Lung (tissue), 11 donors: ENCODE measurements at regions not wholly inside any gene's neighbourhood (a gene's known extent, or its start where the extent isn't known, plus 50 kb on each side); places are given as distances from the start of the nearest gene placed in this dataset.

ENCODE experiments used
- ATAC-seq: fragments of 200-7000 bp; cut with Tn5 transposase; one replicate; pipeline ENCODE4 v1.9.1; 2020; ENCODE audit warnings: moderate number of reproducible peaks; ENCODE audit not compliant: insufficient read depth, low FRiP score
- DNase-seq, 3 donors: peaks; one replicate each; pipeline ENCODE4 v3.0.0-alpha.2; 2013 to 2017
- H3K27ac ChIP-seq, 2 donors: one replicate each; pipeline ENCODE4 v1.5.1; 2013; ENCODE audit warnings: mild to moderate bottlenecking in 2 of 2, moderate library complexity in 2 of 2, control low read depth in 1 of 2, inconsistent platforms in 1 of 2, low read depth in 1 of 2, low read length in 1 of 2
- H3K27me3 ChIP-seq, 3 donors: one replicate each; pipeline ENCODE4 v1.5.1; 2013; ENCODE audit warnings: low read length in 2 of 3; ENCODE audit not compliant: control insufficient read depth in 3 of 3, insufficient read depth in 3 of 3
- H3K36me3 ChIP-seq, 4 donors: one replicate each; pipeline ENCODE4 v1.5.1; 2013; ENCODE audit warnings: low read length in 4 of 4, mild to moderate bottlenecking in 1 of 4, moderate library complexity in 1 of 4; ENCODE audit not compliant: control insufficient read depth in 4 of 4, insufficient read depth in 4 of 4
- H3K4me1 ChIP-seq, 5 donors: one replicate each; pipeline ENCODE4 v1.5.1; 2013; ENCODE audit warnings: low read length in 5 of 5, mild to moderate bottlenecking in 2 of 5, moderate library complexity in 1 of 5; ENCODE audit not compliant: control insufficient read depth in 5 of 5, insufficient read depth in 5 of 5
- H3K4me3 ChIP-seq: one replicate; pipeline ENCODE4 v1.5.1; 2013; ENCODE audit warnings: mild to moderate bottlenecking, control low read depth, moderate library complexity
- H3K9ac ChIP-seq, 2 donors: one replicate each; pipeline ENCODE4 v1.5.1; 2013; ENCODE audit warnings: low read length in 2 of 2, control low read depth in 1 of 2; ENCODE audit not compliant: insufficient read depth in 1 of 2
- H3K9me3 ChIP-seq, 4 donors: one replicate each; pipeline ENCODE4 v1.5.1; 2013; ENCODE audit warnings: low read length in 3 of 4, mild to moderate bottlenecking in 1 of 4, moderate library complexity in 1 of 4; ENCODE audit not compliant: control insufficient read depth in 4 of 4, insufficient read depth in 3 of 4
- CTCF ChIP-seq: IDR thresholded peaks from 2 replicates; pipeline ENCODE4 v1.5.1; 2012; ENCODE audit warnings: mild to moderate bottlenecking; ENCODE audit errors: control extremely low read depth, extremely low read depth
- WGBS, 2 donors: extraction: QIAGEN DNeasy Blood & Tissue Kit; methylation state at CpG; one replicate each; pipeline ENCODE4 v1.1.7; 2013; 5-methylcytosine and 5-hydroxymethylcytosine counted together
- donor health status: control.
- donor health status: control.
- donor health status: Bipolar disorder and iron deficiency.
- donor health status: healthy.
- donor health status: DM: yes; HTN: yes; CAD: no.

- H3K27me3 ChIP-seq: no peaks in the 10 kb centered on the region
- no peak overlapping the region for H3K27ac ChIP-seq
- 82 to 88% methylated on average over 7 of the region's 7 CpGs for WGBS, 2 donors
- peaks cover 0 to 8% (median 0%) of the 10 kb centered on the region in 4 donors for H3K9me3 ChIP-seq
- no peak overlapping the region for H3K9ac ChIP-seq
- peaks cover 0 to 21% (median 0%) of the 10 kb centered on the region in 5 donors for H3K4me1 ChIP-seq
- no peaks in the 10 kb centered on the region for H3K36me3 ChIP-seq
- no peak for TF ChIP-seq CTCF
- no peak overlapping the region for H3K4me3 ChIP-seq
- ATAC-seq (no peak), DNase-seq (no peak)
Measured at GRCh38 chr1:213388199-213388598, 337.2 kb downstream of the RPS6KC1 start.

GRCh38 chr1:213389061-213389581 lies 338.1 kb downstream of the RPS6KC1 start:
- 92 to 93% methylated on average over 20 of the region's 20 CpGs for WGBS, 2 donors
- H3K9ac ChIP-seq: no peak overlapping the region

GRCh38 chr1:213391445-213391844 lies 340.4 kb downstream of the RPS6KC1 start:
- Histone ChIP-seq H3K27ac (no peak overlapping the region), H3K36me3 (no peaks in the 10 kb centered on the region), H3K27me3 (no peaks in the 10 kb centered on the region), H3K4me3 (no peak overlapping the region), H3K9ac (no peak overlapping the region), H3K9me3 (peaks cover 0 to 4% (median 0%) of the 10 kb centered on the region in 4 donors), H3K4me1 (peaks cover 0 to 26% (median 0%) of the 10 kb centered on the region in 5 donors)
- no peak for DNase-seq
- TF ChIP-seq CTCF: no peak
- no peak for ATAC-seq

More at GRCh38 chr1:213389061-213389581, 338.1 kb downstream of the RPS6KC1 start:
- Histone ChIP-seq H3K4me1 (peaks cover 0 to 26% (median 0%) of the 10 kb centered on the region in 5 donors), H3K27ac (no peak overlapping the region), H3K36me3 (no peaks in the 10 kb centered on the region), H3K9me3 (peaks cover 0 to 6% (median 0%) of the 10 kb centered on the region in 4 donors), H3K4me3 (no peak overlapping the region), H3K27me3 (no peaks in the 10 kb centered on the region)
- DNase-seq (peak; percentile 29 to 75 (median 70)), ATAC-seq (no peak)
- TF ChIP-seq CTCF: no peak

GRCh38 chr1:213393860-213394259 lies 342.8 kb downstream of the RPS6KC1 start:
- H3K36me3 ChIP-seq: no peaks in the 10 kb centered on the region
- H3K9ac ChIP-seq: no peak overlapping the region
- H3K4me3 ChIP-seq: no peak overlapping the region
- H3K27me3 ChIP-seq: no peaks in the 10 kb centered on the region
- no peak for TF ChIP-seq CTCF
- ATAC-seq (no peak), DNase-seq (no peak)
- H3K9me3 ChIP-seq: peaks cover 0 to 7% (median 0%) of the 10 kb centered on the region in 4 donors
- H3K27ac ChIP-seq: no peak overlapping the region
- H3K4me1 ChIP-seq: peaks cover 0 to 19% (median 0%) of the 10 kb centered on the region in 5 donors
- WGBS, 2 donors: 91 to 92% methylated on average over 7 of the region's 7 CpGs
